Brain pericyte (primary cell): ENCODE measurements at regions not wholly inside any gene's neighbourhood (a gene's known extent, or its start where the extent isn't known, plus 50 kb on each side); places are given as distances from the start of the nearest gene placed in this dataset.
"Not testable (repeated sequence)": the region's sequence is repeated elsewhere in the genome, so short reads cannot be mapped to it uniquely, and the experiment has no call there.

Experiments
- DNase-seq: peaks from one replicate; pipeline ENCODE4 v3.0.0-alpha.2; 2012; ENCODE audit warnings: low read depth, low spot score

GRCh38 chr1:58968360-58968952 is 184.6 kb upstream of the JUN start:
- DNase-seq, result no peak

DNA sequence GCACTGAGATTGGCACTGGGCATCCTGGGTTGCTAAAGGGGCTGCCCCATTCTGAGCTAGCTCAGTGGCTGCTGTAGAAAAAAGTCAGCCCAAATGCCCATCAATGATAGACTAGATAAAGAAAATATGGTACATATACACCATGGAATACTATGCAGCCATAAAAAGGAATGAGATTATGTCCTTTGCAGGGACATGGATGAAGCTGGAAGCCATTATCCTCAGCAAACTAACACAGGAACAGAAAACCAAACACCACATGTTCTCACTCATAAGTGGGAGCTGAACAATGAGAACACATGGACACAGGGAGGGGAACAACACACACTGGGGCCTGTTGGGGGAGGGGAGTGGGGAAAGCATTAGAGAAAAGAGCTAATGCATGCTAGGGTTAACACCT is 185.3 kb upstream of the JUN start:
- DNase-seq, result not testable (repeated sequence)

- DNase-seq, result no peak
Observed at GRCh38 chr1:58971629-58972140, 187.8 kb upstream of the JUN start.

DNA sequence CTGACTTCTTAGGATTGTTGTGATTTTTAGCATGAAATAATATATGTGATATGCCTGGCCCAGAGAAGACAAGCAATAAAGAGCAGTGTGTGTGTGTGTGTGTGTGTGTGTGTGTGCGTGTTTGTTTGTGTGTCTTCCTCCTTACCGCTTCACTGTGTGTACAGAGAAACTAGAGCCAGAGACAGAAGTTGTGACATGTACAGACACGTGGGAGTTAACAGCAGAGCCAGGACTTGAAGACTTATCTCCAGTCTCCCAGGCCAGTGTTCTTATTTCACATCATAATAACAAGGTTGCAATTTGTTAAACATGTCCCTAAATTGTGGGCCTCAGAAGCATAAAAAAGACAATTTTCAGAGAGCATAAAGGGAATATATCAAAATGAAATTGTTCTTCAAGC is 192.0 kb upstream of the JUN start:
- DNase-seq, result no peak

DNA sequence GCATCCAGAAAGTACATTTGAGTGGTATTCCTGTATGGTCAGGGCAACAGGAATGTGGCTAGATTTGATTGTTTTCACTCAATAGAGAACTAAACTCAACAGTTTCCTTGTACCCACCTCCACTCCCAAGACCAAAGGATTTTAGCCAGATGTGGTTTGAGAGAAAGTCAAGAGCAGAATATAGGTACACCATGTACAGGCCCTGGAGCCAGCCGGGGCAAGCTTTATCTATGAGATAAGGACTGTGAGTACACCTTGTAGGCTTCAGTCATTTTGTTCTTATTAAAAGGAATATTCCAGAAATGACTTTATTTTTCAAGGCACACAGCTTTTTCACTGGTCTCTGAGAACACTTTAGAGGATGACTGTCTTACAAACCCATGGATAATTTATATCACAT is 192.4 kb upstream of the JUN start:
- DNase-seq, result no peak

GRCh38 chr1:58977598-58977997 is 193.8 kb upstream of the JUN start:
- no peak for DNase-seq

GRCh38 chr1:58978096-58978495 is 194.2 kb upstream of the JUN start:
- DNase-seq, result no peak

DNA sequence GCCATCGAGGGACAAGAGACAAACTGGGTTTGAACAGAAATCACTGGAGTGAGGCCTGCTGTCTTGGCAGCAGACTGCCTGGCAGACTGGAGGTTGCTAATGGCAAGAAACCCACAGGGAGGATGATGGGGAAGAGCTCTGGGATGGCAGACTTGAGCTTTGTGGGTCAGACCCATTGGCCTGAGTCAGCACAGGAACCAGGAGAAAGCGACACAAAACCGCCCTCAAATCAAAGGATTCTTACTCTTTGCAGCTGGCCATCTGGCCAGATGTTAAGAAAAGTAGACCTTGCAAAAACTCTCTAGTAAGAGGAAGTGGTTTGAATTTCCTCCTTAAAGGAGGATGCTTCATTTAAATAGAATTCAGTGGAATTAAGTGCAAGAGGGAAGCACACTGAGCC is 195.2 kb upstream of the JUN start:
- no peak for DNase-seq

GRCh38 chr1:58979677-58980076 is 195.8 kb upstream of the JUN start:
- DNase-seq, result no peak

DNA sequence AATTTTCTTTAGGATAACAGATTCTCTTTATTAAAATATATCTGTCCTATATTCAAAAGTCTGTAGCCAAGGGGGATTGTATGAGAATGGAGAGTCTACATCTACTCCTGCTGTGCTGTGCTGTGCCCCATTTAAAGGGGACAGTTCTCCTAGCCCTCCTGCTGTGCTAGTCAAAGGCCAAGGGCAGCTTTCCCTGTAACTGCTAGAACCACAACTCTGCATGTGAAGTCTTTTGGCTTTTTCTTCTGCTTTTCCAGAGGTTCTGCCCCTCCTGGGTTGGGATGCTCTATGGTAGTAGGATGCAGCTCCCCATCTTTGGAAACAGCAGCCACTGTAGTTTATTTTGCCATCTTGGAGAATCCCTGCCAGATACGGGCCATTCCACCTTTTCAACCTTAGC is 197.5 kb upstream of the JUN start:
- DNase-seq, result no peak

GRCh38 chr1:58982259-58982998 is 198.6 kb upstream of the JUN start:
- peak; percentile 30 for DNase-seq

- DNase-seq, result no peak
Observed at GRCh38 chr1:58983162-58983561, 199.3 kb upstream of the JUN start.

DNA sequence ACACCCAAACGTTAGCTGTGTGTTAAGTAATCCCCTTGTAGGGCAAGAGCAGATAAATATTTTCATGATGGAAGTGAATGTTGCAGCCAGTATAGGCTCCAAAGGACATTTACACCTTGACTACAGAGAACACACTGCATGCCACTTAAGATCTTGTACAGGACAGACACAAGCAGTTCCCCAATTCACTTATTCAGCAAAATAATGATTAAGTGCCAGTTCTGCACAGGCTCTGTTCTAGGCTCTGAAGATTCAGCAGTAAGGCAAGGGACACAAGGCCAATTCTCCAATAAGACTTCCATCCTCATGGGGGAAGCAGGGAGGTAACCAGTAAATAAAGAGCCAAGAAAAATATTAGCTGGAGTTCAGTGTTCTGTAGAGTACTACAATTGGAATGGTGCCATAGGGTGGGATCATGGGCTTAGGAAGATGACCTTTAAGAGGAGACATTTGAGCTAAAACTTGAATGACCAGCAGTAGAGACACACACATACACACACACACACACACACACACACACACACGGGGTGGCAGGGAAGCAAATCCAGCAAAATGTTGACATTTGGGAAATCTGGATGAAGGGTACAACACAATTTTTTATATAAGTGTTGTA is 199.9 kb upstream of the JUN start:
- DNase-seq, result no peak

DNA sequence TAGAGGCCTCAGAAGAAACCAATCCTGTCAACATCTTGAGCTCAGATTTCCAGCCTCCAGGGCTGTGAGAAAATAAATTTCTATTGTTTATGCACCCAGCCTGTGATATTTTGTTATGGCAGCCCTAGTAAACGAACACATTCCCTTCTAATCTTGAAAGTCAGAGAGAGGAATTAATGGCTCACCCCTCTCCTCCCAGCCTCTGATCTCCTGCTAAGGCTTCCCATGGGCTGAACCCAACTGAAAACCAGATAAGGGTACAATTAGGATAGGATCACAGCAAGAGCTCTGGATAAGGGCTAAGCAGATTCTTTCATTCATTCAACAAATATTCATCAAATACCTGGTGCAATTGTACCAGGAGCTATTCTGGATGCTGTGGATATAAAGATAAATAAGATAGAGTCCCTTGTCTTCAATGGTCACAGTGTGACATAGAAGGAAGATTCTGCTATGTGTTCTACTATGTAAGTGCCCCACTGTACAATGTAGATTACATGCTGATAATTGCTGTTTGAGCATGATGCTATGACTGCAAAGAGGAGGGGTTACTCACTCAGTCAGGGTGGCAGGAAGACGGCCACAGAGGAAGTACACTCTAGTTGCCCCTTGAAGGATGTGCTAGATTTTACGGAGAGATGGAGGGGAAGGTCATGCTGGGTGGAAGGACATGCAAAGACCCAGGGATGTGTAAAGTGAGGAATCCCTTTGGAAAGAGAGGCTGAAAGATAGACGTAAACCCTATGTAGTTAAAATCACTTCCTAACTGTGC is 203.3 kb upstream of the JUN start:
- no peak for DNase-seq

DNA sequence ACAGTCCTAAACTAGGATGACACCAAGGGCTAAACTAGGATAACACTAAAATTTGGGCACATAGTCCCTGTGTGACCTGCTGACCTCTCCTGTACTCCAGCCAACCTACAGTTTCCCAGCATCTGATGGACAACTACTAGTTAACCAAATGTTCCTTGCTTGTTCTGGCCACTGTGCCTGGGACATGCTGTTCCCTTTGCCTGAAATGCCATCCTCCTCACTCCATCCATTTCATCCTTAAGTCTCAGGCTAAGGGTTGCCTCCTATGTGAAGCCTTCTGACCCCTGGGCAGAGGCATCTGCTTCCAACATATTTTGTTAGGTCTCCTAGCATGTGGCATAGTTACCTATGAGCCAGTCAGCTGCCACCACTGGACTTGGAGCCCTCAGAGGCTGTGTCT is 204.9 kb upstream of the JUN start:
- DNase-seq, result no peak

- DNase-seq, result no peak
Observed at GRCh38 chr1:58989845-58990244, 206.0 kb upstream of the JUN start.

DNA sequence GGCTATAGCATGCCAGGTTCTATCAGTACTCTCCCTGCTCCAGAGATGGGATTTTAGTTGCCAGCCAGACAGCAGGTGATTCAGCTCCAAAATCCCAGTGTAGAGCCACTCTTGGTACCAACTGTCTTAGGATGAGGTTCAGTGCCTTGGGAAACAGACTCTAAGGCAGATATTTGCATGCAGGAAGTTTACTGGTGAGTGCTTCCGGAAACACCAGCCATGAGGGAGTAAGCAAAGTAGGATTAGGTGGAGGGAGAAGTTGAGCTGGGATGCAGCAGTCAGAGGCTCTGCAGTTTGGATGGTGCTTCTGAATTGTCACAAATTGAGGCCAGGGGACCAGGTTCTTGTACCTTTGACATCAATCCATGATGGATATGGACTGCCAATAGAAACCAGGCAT is 207.5 kb upstream of the JUN start:
- DNase-seq, result no peak

DNA sequence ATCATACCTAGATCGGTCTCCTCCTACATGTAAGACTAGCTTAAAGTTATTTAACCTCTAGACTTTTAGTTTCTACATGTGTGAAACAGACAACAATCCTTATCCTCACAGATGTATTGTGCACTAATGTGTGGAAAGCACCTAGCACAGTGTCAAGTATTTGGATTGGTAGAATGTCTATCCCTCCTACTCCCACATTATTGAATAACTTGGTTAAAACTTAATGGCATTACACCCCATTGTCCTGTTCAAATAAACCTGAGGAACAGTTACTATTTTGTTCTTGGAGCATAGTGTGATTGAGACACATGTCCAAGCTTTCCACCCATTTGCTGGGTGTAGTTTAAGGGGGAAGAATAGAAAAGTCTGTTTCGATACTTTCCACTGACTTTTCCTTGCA is 208.8 kb upstream of the JUN start:
- DNase-seq, result no peak

DNA sequence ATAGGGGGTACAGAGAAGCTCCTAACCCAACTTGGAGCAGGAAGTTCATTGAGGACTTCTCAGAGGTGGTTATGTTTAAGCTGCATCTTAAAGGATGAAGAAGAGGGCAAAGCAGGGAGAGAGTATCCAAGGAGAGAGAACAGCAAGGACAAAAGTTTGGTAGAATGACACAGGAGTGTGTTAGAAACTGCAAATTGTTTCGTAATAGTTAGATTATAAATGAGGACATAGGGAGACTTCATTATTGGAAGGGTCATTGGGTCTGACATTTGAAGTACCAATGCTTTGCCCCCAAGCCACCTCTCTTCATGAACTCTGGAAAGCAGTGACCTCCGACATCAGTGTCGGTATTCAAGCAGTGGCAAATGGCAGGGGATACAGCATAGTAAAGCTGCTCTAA is 209.6 kb upstream of the JUN start:
- DNase-seq, result no peak

DNA sequence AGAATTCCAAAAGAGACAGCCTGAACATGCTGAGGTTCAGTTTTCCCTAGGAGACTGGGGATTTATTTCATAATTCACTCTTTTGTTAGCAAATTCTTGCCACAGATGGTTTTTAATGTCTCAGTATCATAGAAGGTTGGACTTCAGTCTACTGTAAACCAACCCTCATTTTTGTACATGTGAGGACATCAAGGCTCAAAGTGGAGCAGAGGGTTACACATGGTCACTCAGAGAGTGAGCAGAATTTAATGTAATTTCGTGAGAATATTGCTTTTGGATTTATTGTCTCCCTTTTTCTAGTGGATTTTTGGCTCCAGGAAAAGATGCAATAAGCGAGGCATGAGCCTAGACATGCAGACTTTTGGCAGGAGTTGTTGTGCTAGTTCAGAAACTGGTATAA is 210.8 kb upstream of the JUN start:
- DNase-seq, result no peak

DNA sequence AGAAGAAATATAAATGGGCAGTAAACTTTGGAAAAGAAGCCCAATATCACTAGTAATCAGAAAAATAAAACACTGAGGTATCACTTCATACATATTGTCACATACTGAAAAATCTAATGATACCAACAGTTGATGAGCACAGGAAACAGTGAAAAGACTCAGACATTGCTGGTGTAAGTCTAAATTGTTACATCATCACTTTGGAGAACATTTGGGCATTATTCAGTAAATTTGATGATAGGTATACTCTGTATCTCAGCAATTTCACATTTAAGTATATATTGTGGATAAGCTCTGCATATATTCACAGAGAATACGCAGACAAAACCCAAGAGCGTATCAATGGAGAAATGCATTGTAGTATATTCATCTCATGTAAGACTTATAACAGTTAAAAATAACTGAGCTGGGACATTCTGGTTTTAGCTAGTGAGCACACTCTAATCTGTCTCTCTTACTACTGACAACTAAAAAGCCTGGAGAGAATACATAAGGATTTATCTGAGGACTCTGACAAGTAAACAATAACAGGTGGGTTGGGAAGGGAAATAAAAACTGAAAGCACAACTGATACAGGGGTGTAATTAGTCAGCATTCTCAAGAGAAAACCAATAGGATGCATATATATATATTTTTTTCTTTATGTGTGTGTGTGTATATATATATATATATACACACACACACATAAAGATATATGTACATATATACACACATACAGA is 212.7 kb upstream of the JUN start:
- DNase-seq, result no peak

DNA sequence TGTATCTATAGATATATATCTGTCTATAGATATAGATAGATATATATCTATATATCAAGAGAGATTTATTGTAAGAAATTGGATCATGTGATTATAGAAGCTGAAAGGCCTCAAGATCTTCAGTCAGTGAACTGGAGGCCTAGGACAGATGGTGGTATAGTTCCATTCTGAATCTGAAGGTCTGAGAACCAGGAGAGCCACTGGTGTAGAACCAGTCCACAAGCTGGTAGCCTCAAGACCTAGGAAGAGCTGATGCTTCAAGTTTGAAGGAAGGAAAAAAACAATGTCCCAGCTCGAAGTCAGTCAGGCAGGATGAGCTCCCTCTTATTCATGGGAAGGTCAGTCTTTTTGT is 213.2 kb upstream of the JUN start:
- no peak for DNase-seq
